ENCODE measurements at regions not wholly inside any gene's neighbourhood (a gene's known extent, or its start where the extent isn't known, plus 50 kb on each side); places are given as distances from the start of the nearest gene placed in this dataset.
"Not testable (repeated sequence)": the region's sequence is repeated elsewhere in the genome, so short reads cannot be mapped to it uniquely, and the experiment has no call there.

DNA sequence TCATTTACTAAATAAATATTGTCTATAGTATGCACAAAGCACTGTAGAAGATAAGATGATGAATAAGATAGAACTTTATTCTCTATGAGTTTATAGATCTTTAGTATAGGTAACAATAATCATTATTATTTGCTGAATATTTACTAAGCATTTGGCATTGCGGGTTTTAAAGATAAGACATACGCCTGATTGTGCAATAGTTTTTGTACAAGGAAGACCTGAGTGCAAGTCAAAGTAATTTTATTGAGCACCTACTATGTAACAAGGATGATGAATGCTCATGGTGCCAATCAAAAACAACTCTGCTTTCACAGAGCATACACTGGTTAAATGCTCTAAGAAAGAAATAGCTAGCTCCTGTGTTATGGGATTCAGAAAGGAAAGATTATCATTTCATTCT, 1461.7 kb upstream of the FLRT2 start:
- DNase-seq: no peak

DNA sequence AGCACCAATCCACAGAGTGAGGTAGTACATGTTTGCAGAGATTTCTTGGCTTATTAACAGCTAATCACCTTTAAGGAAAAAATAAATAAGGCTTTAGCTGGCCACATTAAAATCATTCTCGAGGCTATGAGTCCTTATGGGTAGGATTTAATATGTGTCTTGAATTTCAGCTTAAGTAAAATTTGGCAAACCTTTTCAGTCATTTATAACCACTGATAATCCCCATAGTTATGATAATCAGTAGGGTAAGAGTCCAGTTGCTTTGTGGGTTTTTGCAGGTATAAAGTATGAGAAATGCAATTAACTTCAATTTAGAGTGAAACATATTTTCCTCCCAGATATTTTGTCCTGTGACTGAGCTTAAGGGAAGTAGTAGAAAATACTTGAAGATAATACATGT, 1458.9 kb upstream of the FLRT2 start:
- no peak for DNase-seq

DNA sequence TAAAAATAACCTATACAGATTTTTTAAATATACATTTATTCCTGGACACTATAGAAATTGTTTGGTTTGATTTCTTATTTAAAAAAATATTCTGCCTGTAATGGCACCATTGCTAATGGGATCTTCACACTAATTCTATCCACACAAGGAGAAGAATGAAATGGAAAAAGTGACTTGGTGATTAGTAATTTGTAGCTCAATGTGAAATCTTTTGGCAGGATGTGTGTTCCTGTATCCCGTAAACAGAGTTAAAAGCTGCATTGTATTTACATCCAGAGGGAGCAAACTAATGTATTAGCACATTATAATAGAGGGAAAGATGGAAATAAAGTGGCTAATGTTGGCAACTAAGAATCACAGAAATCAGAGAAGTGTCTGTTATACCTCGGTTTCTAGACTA, 1455.3 kb upstream of the FLRT2 start:
- DNase-seq: no peak

DNA sequence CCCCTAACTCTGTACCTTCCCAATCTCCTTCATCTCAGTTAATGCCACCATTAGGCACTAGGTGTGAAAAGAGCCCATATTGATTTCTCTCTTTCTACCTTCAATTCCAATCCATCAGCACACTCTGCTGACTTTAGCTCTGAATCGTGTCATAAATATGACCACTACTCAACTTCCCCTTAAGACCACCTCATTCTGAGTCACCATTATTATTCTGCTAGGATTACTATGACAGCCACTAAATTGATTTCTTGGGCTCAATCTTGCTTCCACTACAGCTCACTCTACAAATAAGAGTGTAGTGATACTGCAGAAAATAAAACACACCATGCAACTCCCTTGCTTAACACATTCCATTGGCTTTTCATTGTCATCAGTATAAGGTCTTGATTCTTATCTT, 1449.0 kb upstream of the FLRT2 start:
- no peak for DNase-seq

- no peak for DNase-seq
These were observed 1445.8 kb upstream of the FLRT2 start for GRCh38 chr14:84084056-84084630.

DNA sequence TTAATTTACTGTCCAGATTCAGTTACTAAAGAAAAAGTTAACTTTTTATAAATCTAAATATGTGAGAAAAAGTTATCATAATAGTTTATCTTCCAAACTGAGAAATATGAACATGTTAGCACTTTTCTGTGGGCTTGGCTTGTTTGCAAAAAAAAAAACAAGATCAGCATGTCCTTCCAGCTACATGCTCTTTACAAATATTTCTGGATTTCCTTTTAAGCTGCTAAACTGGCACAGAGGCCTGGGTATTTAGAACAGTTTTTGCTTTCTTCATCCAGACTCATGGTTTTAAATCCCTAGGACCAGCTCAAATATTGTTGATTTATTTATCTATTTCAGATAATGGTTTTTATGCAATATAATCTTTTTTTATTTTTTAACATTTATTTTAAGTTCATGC, 1444.5 kb upstream of the FLRT2 start:
- DNase-seq: no peak

DNA sequence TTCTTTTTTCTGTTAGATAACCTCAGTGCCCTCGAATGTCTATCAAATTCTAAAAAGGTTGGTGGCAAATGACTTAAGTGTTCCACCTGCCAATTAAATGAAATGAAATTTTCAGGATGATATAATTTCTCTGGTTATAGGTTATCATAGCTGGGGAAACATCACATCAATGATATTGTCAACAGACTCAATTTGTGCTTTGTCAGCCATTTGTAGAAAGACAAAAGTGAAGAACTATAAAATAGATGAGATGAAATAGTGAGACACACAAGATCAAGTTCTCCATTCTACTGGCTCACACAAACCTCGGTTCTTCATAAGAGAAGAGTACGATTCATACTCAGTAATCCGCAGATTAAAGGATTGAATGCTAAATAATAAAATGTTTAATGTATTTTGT, 1443.2 kb upstream of the FLRT2 start:
- DNase-seq: no peak

GRCh38 chr14:84087986-84088531, 1441.9 kb upstream of the FLRT2 start:
- no peak for DNase-seq

- no peak for DNase-seq
These were observed 1439.1 kb upstream of the FLRT2 start for GRCh38 chr14:84090837-84091236.

- DNase-seq: no peak
These were observed 1434.3 kb upstream of the FLRT2 start for GRCh38 chr14:84095681-84096080.

GRCh38 chr14:84098261-84098660, 1431.7 kb upstream of the FLRT2 start:
- no peak for DNase-seq

GRCh38 chr14:84099560-84099959, 1430.4 kb upstream of the FLRT2 start:
- not testable (repeated sequence) for DNase-seq

GRCh38 chr14:84107835-84108343, 1422.1 kb upstream of the FLRT2 start:
- DNase-seq: no peak

- no peak for DNase-seq
These were observed 1421.0 kb upstream of the FLRT2 start for GRCh38 chr14:84108746-84109457.

DNA sequence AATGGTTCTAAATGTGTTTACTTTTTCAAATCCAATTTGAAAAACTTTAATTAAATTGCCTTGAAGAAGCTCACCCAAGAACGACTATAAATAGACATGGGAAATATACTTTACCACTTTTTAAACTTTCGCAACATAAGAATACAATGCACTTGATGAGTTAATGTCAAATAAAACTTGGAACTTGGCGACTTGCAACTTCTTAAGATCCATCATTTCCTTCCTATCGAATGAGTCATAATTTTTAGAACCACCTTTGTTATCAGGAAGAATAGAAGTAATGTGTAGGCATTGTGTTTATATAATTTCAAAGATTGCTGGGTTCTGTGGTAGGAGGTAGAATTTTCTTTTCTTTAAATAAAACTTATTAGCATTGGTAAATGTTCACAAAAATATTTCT, 1417.4 kb upstream of the FLRT2 start:
- DNase-seq: no peak

DNA sequence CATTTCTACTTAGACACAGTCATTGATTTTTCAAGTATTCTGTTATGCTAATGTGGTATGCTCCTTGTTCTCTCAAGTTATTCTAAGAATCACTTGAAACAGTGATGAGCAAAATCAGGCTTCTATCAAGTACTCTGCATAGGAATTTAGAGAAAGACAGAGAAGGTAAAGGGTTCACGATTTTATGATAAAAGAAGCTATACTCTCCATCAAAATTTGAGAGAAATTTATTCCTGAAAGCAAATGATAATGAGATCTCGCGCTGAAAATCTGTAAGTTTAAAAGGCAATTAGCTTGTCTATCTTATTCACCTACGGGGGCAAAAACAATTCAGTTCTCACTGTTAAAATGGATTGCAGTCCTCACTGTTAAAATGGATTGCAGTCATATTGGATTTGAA, 1404.3 kb upstream of the FLRT2 start:
- no peak for DNase-seq

DNA sequence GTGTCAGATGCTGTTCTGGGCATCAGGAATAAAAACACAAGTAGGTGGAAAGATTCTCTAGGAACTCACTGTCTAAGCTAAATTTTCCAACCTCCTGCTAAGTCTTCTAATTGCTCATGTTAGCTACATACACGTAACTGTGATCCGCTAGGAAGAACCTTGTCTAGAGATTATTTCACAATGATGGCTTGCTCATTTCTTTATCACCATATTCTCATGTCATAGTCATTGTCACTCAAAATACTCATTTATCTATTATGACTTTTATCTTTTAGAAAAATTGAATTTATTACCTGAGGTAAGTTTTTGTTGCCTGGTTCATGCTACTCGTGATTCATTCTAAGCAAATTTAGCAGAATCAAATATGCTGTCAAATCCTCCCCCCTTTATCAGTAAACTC, 1402.4 kb upstream of the FLRT2 start:
- DNase-seq: no peak

GRCh38 chr14:84128050-84128449, 1401.9 kb upstream of the FLRT2 start:
- no peak for DNase-seq

DNA sequence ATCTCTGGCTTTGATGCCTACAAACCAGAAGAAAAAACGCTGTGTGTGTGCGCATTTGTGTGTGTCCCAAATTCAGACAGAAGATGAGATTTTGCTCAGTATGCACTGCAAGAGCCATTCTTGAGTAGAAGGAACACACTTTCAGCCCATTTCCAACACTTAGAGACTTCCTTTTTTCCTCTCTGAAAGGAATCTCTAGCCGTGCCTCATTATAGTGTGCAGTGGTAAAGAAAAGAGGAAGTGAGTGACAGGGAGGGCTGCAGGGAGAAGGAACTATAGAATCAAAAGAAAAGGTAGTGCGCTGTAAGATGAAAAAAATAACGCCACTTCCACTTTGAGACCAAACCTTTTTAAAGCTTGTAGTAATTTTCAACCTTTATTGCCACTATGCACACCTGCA, 1400.9 kb upstream of the FLRT2 start:
- no peak for DNase-seq

GRCh38 chr14:84129941-84130340, 1400.0 kb upstream of the FLRT2 start:
- no peak for DNase-seq

- no peak for DNase-seq
These were observed 1398.0 kb upstream of the FLRT2 start for GRCh38 chr14:84131924-84132323.

- DNase-seq: peak; percentile 11
These were observed 1385.8 kb upstream of the FLRT2 start for GRCh38 chr14:84144166-84144565.

GRCh38 chr14:84152452-84152851, 1377.5 kb upstream of the FLRT2 start:
- no peak for DNase-seq

- no peak for DNase-seq
These were observed 1367.3 kb upstream of the FLRT2 start for GRCh38 chr14:84162633-84163032.

- DNase-seq: no peak
These were observed 1362.9 kb upstream of the FLRT2 start for GRCh38 chr14:84167026-84167425.

Data from kidney glomerular epithelial cell (primary cell).